GM11168 (cell line): ENCODE measurements at regions not wholly inside any gene's neighbourhood (a gene's known extent, or its start where the extent isn't known, plus 50 kb on each side); places are given as distances from the start of the nearest gene placed in this dataset.
"Not testable (repeated sequence)": the region's sequence is repeated elsewhere in the genome, so short reads cannot be mapped to it uniquely, and the experiment has no call there.

Experiments
- in situ Hi-C: fragments of 300-500 bp; cut with MboI; formaldehyde crosslinking; loops from one replicate; pipeline ENCODE4 v1.12.0; 2022; ENCODE audit warnings: low sequenced_read_pairs; ENCODE audit not compliant: unreplicated experiment

- in situ Hi-C loops, result not testable (repeated sequence)
Measured at GRCh38 chr1:199533361-199533760, 494.1 kb upstream of the NR5A2 start.

GRCh38 chr1:199545780-199546179, 481.7 kb upstream of the NR5A2 start:
- in situ Hi-C loops, result no loop called here

GRCh38 chr1:199546323-199546722, 481.2 kb upstream of the NR5A2 start:
- in situ Hi-C loops, result no loop called here

DNA sequence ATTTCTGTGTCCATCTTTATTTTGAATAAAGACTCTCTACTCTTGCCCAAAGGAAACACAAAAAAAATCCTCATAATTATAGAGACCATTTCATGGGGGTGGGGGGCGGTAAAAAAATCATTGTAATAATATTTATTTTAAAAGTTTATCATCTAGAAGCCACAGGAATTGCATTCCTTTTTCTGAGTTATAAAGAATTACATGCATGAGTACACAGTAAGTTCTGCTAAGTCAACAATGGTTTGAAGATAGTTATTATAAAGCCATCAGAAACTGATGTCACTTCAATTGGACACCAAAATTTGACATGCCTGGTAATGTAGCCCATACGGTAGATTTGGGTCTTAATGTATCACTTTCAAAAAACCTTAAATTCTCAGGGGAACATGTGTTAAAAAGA, 478.1 kb upstream of the NR5A2 start:
- in situ Hi-C loops, result no loop called here

DNA sequence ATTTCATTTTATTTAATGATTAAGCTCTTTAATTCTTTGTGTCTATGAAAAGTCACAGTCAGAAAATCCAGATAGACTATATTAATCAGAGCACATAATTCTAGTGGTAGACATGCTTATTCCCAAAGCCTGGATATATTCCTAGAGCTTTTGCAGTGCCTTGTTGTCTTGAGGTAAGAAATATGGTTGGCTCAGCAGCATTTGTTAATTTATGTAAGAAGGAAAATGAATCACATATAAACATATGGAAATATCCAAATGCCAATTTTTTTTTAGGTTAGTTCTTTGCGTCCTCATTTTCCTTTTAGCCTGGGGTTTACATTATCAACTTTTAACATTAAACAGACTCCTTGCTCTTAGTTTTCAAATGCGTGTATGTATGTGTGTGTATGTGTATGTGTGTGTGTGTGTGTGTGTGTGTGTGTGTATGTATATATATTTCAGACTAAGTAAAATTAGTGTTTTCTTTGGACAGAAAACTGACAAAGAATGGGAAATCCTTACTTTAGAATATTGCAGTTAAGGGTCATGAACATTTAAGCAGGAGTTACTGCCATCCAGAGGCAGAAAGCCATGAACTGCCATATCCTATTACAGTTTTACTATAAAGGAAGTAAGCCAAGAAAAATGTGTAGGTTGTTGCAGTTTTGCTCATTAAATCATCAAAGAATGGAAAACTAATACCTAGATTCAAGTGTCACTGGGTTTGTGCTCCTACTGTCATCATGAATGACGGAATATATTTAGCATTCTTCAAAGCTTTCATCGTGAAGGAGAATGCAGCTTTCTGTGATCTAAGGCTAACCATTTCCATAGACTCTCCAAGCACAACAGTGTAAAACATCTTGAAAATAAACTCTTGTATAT, 477.1 kb upstream of the NR5A2 start:
- in situ Hi-C loops, result no loop called here

DNA sequence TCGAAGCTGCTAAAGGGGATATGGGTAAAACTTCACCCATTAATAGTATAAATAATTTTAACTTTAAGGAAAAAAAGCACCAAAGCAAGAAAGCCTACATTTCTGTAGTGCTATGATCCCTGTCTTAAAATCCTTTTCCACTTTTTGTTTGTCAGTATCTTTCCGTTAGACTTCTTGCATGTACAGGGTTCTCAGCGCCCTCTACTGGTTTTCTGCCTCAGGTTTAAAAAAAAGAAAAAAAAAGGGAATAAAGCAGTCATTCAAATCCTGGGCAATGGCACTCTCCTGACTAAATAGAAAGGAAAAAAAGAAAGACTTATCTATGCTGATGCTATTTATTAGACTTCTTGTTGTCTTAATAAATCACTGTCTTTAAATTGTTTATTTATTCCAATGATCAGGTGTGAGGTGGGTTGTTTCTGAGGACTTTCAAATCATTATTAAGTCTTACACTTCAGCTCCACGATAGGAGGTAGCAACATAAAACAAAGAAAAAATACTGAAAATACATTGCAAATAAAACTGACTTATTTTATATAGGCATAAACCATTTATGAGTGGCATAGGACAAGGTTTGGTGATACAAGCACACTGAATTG, 475.4 kb upstream of the NR5A2 start:
- in situ Hi-C loops, result no loop called here

GRCh38 chr1:199553104-199553503, 474.4 kb upstream of the NR5A2 start:
- in situ Hi-C loops, result no loop called here

DNA sequence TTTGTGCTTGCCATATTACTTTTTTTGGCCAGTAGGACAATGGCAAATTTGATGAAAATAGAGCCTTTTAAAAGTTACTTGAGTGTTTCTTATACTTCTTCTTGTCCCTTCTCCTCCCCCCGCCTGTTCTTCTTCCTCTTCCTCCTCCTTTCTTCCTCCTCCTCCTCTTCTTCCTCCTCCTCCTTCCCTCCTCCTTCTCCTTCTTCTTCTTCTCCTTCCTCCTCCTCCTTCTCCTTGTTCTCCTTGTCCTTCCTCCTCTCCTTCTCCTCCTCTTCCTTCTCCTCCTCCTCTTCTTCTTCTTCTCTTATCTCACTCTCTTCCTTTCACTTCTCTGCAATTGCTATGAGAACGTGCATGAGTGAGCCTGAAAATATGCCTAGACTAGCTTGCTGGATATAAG, 466.2 kb upstream of the NR5A2 start:
- in situ Hi-C loops, result no loop called here

- in situ Hi-C loops, result no loop called here
Measured at GRCh38 chr1:199573047-199573446, 454.5 kb upstream of the NR5A2 start.

- in situ Hi-C loops, result no loop called here
Measured at GRCh38 chr1:199574950-199575349, 452.6 kb upstream of the NR5A2 start.

DNA sequence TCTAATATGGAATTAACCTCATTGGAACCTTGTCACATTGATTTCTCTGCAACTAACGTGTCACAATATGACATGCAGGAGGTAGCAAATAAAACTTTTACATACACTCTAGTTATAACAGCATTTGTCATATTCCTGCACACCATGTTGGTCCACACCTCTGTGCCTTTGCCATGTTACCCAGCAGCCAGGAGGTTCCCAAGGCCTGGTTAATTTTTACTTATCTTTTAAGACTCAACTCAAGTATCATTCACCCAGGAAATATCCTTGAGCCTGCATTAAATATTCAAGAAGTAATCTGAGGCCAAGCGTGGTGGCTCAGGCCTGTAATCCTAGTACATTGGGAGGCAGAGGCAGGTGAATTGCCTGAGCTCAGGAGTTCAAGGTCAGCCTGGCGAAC, 447.2 kb upstream of the NR5A2 start:
- in situ Hi-C loops, result no loop called here

GRCh38 chr1:199585392-199585791, 442.1 kb upstream of the NR5A2 start:
- in situ Hi-C loops, result no loop called here

DNA sequence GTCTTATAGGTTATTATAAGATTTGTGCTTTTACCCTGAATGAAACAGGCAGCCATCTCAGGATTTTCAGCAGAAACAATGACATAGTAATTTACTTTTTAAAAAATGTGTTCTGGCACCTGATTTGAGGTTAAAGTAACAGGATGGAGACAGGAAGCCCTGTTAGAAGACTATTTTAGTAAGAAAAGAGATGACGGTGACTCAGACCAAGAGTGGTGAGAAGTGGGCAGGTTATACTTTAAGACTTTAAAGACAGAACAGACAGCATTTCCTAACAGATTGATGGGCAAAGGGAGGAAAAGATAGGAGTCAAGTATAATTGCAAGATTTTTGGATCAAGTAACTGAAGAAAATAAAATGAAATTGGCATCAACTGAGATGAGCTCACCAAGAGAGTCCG, 436.8 kb upstream of the NR5A2 start:
- in situ Hi-C loops, result no loop called here

GRCh38 chr1:199591468-199591867, 436.0 kb upstream of the NR5A2 start:
- in situ Hi-C loops, result no loop called here

DNA sequence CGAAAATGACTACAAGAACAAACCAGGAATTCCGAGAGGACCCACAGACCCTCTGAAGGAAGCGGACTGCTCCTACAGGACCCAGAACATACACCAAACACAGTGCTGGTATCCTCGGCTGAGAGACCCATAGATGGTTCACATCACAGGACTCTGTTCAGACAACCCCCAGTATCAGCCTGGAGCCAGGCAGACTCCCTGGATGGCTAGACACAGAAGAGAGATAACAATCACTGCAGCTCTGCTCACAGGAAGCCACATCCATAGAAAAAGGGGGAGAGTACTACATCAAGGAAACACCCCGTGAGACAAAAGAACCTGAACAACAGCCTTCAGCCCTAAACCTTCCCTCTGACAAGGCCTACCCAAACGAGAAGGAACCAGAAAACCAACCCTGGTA, 434.0 kb upstream of the NR5A2 start:
- in situ Hi-C loops, result no loop called here

DNA sequence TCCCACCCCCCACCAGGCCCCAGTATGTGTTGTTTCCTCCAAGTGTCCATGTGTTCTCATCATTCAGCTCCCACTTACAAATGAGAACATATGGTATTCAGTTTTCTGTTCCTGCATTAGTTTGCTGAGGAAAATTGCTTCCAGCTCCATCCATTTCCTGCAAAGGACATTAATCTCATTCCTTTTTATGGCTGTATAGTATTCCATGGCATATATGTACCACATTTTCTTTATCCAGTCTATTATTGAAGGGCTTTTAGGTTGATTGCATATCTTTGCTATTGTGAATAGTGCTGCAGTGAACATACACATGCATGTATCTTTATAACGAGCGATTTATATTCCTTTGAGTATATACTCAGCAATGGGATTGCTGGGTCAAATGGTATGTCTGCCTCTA, 431.1 kb upstream of the NR5A2 start:
- in situ Hi-C loops, result not testable (repeated sequence)

DNA sequence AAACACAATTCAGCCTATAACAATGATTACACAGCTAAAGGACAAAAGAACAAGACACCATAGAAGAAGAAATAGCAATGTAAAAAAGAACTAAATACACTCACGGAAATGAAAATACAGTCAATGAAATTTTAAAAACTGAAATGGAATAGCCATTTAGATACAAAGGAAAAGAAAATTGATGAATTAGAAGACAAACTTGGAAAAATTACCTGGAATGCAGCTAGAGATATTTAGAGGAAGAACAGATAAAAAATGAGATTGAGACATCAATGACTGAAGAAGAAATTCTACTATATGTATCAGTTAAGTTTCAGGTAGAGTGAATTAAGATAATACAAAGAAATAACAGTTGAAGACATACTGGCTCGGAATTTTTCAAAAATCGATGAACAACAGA, 430.4 kb upstream of the NR5A2 start:
- in situ Hi-C loops, result no loop called here

DNA sequence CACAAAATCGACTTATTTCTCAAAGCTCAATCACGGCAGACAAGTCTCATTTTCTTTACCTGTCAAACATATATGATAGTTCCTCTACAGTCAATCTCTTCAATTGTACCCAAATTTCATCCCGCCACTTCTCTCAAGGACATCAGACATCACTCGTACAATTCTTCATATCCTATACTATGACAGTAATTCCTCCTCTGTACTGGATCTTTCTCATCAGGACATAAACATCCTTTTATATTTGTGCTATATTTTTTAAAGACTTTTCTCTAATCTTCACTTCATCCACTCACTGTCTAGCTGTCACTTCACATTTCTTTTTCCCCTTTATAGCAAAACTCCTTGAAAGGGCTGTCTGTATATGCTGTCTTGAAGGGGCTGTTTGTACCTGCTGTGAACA, 419.1 kb upstream of the NR5A2 start:
- in situ Hi-C loops, result no loop called here

- in situ Hi-C loops, result no loop called here
Measured at GRCh38 chr1:199612976-199613774, 414.3 kb upstream of the NR5A2 start.

DNA sequence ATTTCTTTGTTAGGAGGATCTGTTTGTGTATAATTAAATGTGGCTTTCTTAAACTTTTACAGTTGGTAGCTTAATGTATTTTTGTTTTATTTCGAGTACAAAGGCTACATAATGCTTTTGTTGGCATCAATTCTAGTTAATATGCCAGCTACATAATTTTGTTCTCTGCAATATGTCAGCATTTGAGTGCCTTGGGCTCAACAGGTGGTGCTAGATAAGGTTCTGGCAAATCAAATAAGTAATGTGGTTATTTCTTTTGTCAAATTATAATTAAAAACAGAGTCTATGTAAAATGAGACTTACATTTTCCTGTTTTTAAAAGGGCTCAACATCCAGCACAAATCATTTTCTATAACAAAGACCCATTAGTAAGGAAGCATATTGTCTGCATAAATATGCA, 410.6 kb upstream of the NR5A2 start:
- in situ Hi-C loops, result no loop called here

GRCh38 chr1:199619223-199619622, 408.3 kb upstream of the NR5A2 start:
- in situ Hi-C loops, result no loop called here
